CD4-positive, alpha-beta T cell (primary cell): ENCODE measurements at regions not wholly inside any gene's neighbourhood (a gene's known extent, or its start where the extent isn't known, plus 50 kb on each side); places are given as distances from the start of the nearest gene placed in this dataset.

Experiments
- ATAC-seq: fragments of 200-7000 bp; cut with Tn5 transposase; one replicate; pipeline ENCODE4 v1.10.0; 2022; ENCODE audit warnings: mild to moderate bottlenecking; ENCODE audit not compliant: poor library complexity
- CTCF ChIA-PET: fragments of 350-600 bp; sonication (Branson Sonifier 250); formaldehyde crosslinking; loops from one replicate; lab custom pipeline; 2021; ENCODE audit warnings: antibody characterized with exemption, inconsistent platforms; lab: Charles Lee
- POLR2A ChIA-PET: fragments of 350-600 bp; sonication (Branson Sonifier 250); formaldehyde crosslinking; loops from one replicate; lab custom pipeline; 2021; ENCODE audit warnings: antibody characterized with exemption, inconsistent platforms; lab: Charles Lee
- DNase-seq, 14 experiments: peaks; one replicate each; pipeline ENCODE4 v3.0.0-alpha.2; 2013 to 2020; ENCODE audit warnings: mixed read lengths in 2 of 14
- H3K27ac ChIP-seq, 2 donors: one replicate each; pipeline versions ENCODE4 v1.5.1 to v1.7.0; 2013; ENCODE audit warnings: low read length in 2 of 2, low read depth in 1 of 2, mild to moderate bottlenecking in 1 of 2
- H3K27me3 ChIP-seq, 2 experiments: 1 replicate in 1 of 2; 2 replicates in 1 of 2; pipeline versions ENCODE4 v1.6.1 to v1.7.0; 2013; ENCODE audit warnings: low read length in 2 of 2, control low read depth in 1 of 2, mild to moderate bottlenecking in 1 of 2, moderate library complexity in 1 of 2; ENCODE audit not compliant: insufficient read depth in 2 of 2, control insufficient read depth in 1 of 2
- H3K36me3 ChIP-seq: one replicate; pipeline ENCODE4 v1.6.1; 2013; ENCODE audit warnings: low read length, control low read depth; ENCODE audit not compliant: insufficient read depth
- H3K4me1 ChIP-seq: one replicate; pipeline ENCODE4 v1.6.1; 2013; ENCODE audit warnings: low read length, control low read depth; ENCODE audit not compliant: insufficient read depth
- H3K4me3 ChIP-seq: one replicate; pipeline ENCODE4 v1.5.1; 2013; ENCODE audit warnings: mild to moderate bottlenecking, low read length, moderate library complexity
- H3K9me3 ChIP-seq, 2 experiments: 1 replicate in 1 of 2; 2 replicates in 1 of 2; pipeline versions ENCODE4 v1.6.1 to v1.7.0; 2013; ENCODE audit warnings: low read length in 2 of 2, mild to moderate bottlenecking in 2 of 2, control low read depth in 1 of 2, moderate library complexity in 1 of 2; ENCODE audit not compliant: control insufficient read depth in 1 of 2, insufficient read depth in 1 of 2
- H3K27ac Mint-ChIP-seq: one replicate; pipeline ENCODE4 v1.8.0; 2020; ENCODE audit warnings: mixed read lengths
- H3K27me3 Mint-ChIP-seq: one replicate; pipeline ENCODE4 v1.8.0; 2021; ENCODE audit warnings: mixed read lengths
- H3K36me3 Mint-ChIP-seq: one replicate; pipeline ENCODE4 v1.8.0; 2021; ENCODE audit warnings: low read depth, mixed read lengths
- H3K4me1 Mint-ChIP-seq: one replicate; pipeline ENCODE4 v1.8.0; 2021; ENCODE audit warnings: low read depth, mixed read lengths
- H3K4me3 Mint-ChIP-seq: one replicate; pipeline ENCODE4 v1.8.0; 2020; ENCODE audit warnings: mild to moderate bottlenecking, mixed read lengths
- H3K9me3 Mint-ChIP-seq: one replicate; pipeline ENCODE4 v1.8.0; 2020; ENCODE audit warnings: mixed read lengths
- intact Hi-C, 2 experiments: fragments of 100-400 bp; cut with DNase I in 1 of 2; cut with micrococcal nuclease in 1 of 2; formaldehyde crosslinking; loops; one replicate each; pipeline versions ENCODE4 v1.15.1 to v1.9.0; 2023 to 2025; cut with DNase I, micrococcal nuclease
- TF ChIP-seq, protein P1 (sequence below): fragments of 200-600 bp; IDR thresholded peaks from one replicate; pipeline ENCODE4 v1.8.0; 2022; ENCODE audit warnings: antibody characterized with exemption, mild to moderate bottlenecking

DNA sequence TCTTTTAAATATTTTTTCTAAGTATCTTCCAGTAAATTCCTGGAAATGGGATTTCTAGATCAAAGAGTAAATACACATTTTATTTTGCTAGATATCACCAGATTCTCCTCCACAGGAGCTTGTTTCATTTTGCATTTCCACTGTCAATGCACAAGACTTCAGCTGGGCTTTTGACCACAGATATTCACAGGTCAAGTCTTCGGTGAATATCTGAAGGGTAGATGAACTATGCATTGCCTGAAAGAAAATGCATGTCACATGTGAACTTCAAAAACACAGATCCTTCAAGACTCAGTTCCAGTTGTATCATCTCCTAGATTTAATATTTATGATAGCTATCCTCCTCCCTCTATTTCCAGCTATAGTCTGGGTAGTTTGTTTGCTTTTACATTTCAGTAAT lies 963.6 kb upstream of the GOT2 start:
- POLR2A ChIA-PET = no interaction called here

DNA sequence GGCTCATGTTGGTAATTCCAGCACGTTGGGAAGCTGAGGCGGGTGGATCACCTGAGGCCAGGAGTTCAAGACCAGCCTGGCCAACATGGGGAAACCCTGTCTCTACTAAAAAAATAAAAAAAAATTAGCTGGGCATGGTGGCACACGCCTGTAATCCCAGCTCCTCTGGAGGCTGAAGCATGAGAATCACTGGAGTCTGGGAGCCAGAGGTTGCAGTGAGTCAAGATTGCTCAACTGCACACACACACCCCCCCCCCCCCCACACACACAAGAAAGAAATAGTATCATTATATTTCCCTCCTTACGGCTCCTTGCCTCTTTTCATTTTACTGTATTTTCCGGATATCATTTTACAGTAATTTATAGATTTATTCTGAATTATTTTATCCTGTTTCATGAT lies 963.1 kb upstream of the GOT2 start:
- Histone ChIP-seq H3K4me1 (no peaks in the 10 kb centered on the region), H3K36me3 (no peaks in the 10 kb centered on the region), H3K27ac (no peak overlapping the region), H3K27me3 (no peaks in the 10 kb centered on the region), H3K4me3 (no peak overlapping the region), H3K9me3 (peaks cover 5 to 14% of the 10 kb centered on the region in 2 experiments)
- Mint-ChIP-seq H3K4me3 (no peak overlapping the region), H3K27ac (no peak overlapping the region), H3K4me1 (no peaks in the 10 kb centered on the region), H3K27me3 (no peaks in the 10 kb centered on the region), H3K9me3 (peaks cover 9% of the 10 kb centered on the region), H3K36me3 (no peaks in the 10 kb centered on the region)
- CTCF ChIA-PET = no interaction called here
- ATAC-seq = no peak
- DNase-seq = no peak
- POLR2A ChIA-PET = no interaction called here
- TF ChIP-seq, protein P1, sequence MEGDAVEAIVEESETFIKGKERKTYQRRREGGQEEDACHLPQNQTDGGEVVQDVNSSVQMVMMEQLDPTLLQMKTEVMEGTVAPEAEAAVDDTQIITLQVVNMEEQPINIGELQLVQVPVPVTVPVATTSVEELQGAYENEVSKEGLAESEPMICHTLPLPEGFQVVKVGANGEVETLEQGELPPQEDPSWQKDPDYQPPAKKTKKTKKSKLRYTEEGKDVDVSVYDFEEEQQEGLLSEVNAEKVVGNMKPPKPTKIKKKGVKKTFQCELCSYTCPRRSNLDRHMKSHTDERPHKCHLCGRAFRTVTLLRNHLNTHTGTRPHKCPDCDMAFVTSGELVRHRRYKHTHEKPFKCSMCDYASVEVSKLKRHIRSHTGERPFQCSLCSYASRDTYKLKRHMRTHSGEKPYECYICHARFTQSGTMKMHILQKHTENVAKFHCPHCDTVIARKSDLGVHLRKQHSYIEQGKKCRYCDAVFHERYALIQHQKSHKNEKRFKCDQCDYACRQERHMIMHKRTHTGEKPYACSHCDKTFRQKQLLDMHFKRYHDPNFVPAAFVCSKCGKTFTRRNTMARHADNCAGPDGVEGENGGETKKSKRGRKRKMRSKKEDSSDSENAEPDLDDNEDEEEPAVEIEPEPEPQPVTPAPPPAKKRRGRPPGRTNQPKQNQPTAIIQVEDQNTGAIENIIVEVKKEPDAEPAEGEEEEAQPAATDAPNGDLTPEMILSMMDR = no peak
- intact Hi-C loops = no loop called here

More for the DNA sequence above, 963.6 kb upstream of the GOT2 start:
- Mint-ChIP-seq H3K9me3 (peaks cover 9% of the 10 kb centered on the region), H3K27ac (no peak overlapping the region), H3K36me3 (no peaks in the 10 kb centered on the region), H3K27me3 (no peaks in the 10 kb centered on the region), H3K4me3 (no peak overlapping the region), H3K4me1 (no peaks in the 10 kb centered on the region)
- H3K36me3 ChIP-seq = no peaks in the 10 kb centered on the region
- intact Hi-C loops = no loop called here
- no peak overlapping the region for H3K27ac ChIP-seq
- peaks cover 5 to 14% of the 10 kb centered on the region in 2 experiments for H3K9me3 ChIP-seq
- no peak overlapping the region for H3K4me3 ChIP-seq
- DNase-seq (no peak), ATAC-seq (no peak)
- CTCF ChIA-PET = no interaction called here
- H3K27me3 ChIP-seq = no peaks in the 10 kb centered on the region
- no peaks in the 10 kb centered on the region for H3K4me1 ChIP-seq
- TF ChIP-seq, protein P1 = no peak

DNA sequence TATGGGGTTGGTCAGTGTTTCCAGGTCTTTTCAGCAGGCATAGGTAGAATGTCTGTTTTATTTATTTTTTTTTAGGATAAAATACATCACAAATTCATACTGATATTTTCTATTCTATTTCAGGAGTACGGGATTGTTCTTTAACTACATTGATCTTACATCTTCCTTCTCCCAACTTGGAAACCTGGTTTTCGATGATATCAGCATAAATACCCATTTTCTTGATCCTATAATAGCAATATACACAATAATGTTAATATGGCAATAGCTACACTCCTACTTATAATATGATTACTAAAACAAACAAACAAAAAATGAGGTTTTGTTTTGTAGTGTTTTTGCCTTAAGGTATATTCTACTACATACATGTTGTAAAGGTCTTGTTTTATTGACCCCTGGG lies 962.4 kb upstream of the GOT2 start:
- Mint-ChIP-seq H3K4me1 (no peaks in the 10 kb centered on the region), H3K27ac (no peak overlapping the region), H3K27me3 (no peaks in the 10 kb centered on the region), H3K4me3 (no peak overlapping the region), H3K36me3 (no peaks in the 10 kb centered on the region), H3K9me3 (peaks cover 11% of the 10 kb centered on the region)
- POLR2A ChIA-PET = no interaction called here
- peaks cover 5 to 14% of the 10 kb centered on the region in 2 experiments for H3K9me3 ChIP-seq
- no peaks in the 10 kb centered on the region for H3K27me3 ChIP-seq
- TF ChIP-seq, protein P1 = no peak
- no peak overlapping the region for H3K27ac ChIP-seq
- CTCF ChIA-PET = no interaction called here
- DNase-seq (no peak), ATAC-seq (no peak)
- intact Hi-C loops = no loop called here
- no peaks in the 10 kb centered on the region for H3K4me1 ChIP-seq
- no peak overlapping the region for H3K4me3 ChIP-seq
- no peaks in the 10 kb centered on the region for H3K36me3 ChIP-seq
